Keratinocyte (primary cell): ENCODE measurements at regions not wholly inside any gene's neighbourhood (a gene's known extent, or its start where the extent isn't known, plus 50 kb on each side); places are given as distances from the start of the nearest gene placed in this dataset.

Experiments
- DNase-seq: peaks from one replicate; pipeline ENCODE4 v3.0.0-alpha.2; 2011; ENCODE audit warnings: low read depth, missing footprints, low spot score
- FAIRE-seq: peaks from 2 replicates; lab custom pipeline; 2011; peaks lifted over from hg19 to GRCh38; lab: Jason Lieb, UNC
- H2AFZ ChIP-seq: 2 replicates; pipeline ENCODE4 v1.6.0; 2012; ENCODE audit warnings: low read length, control low read depth, inconsistent platforms; ENCODE audit not compliant: control insufficient read depth
- H3K27ac ChIP-seq: 2 replicates; pipeline ENCODE4 v1.5.1; 2011; ENCODE audit warnings: low read length; ENCODE audit not compliant: control insufficient read depth, insufficient read depth
- H3K27me3 ChIP-seq: 3 replicates; pipeline ENCODE4 v1.6.0; 2011; ENCODE audit warnings: low read length; ENCODE audit not compliant: control insufficient read depth, insufficient read depth; ENCODE audit errors: extremely low read depth
- H3K36me3 ChIP-seq, 2 experiments: 2 replicates in 1 of 2; 3 replicates in 1 of 2; pipeline ENCODE4 v1.5.1; 2011; ENCODE audit warnings: low read length in 2 of 2, mild to moderate bottlenecking in 1 of 2; ENCODE audit not compliant: control insufficient read depth in 2 of 2, insufficient read depth in 2 of 2; ENCODE audit errors: extremely low read depth in 1 of 2
- H3K4me1 ChIP-seq: 3 replicates; pipeline ENCODE4 v1.5.1; 2011; ENCODE audit warnings: low read length; ENCODE audit not compliant: control insufficient read depth, insufficient read depth; ENCODE audit errors: extremely low read depth
- H3K4me2 ChIP-seq: 3 replicates; pipeline ENCODE4 v1.6.0; 2011; ENCODE audit warnings: low read depth, low read length; ENCODE audit not compliant: control insufficient read depth, insufficient read depth; ENCODE audit errors: extremely low read depth
- H3K4me3 ChIP-seq, 3 experiments: fragments of 200-600 bp in 1 of 3; sonication (generic) in 1 of 3; 2 replicates in 2 of 3; 3 replicates in 1 of 3; pipeline ENCODE4 v1.5.1; 2011 to 2016; ENCODE audit warnings: low read length in 3 of 3, mild to moderate bottlenecking in 3 of 3, control low read depth in 2 of 3, inconsistent platforms in 1 of 3, low read depth in 1 of 3, mixed read lengths in 1 of 3, mixed run types in 1 of 3, moderate library complexity in 1 of 3; ENCODE audit not compliant: control insufficient read depth in 2 of 3, insufficient read depth in 2 of 3; ENCODE audit errors: extremely low read depth in 1 of 3
- H3K79me2 ChIP-seq: 2 replicates; pipeline ENCODE4 v1.6.0; 2012; ENCODE audit warnings: low read length; ENCODE audit not compliant: control insufficient read depth, insufficient read depth
- H3K9ac ChIP-seq: 3 replicates; pipeline ENCODE4 v1.6.0; 2011; ENCODE audit warnings: low read length; ENCODE audit not compliant: control insufficient read depth, insufficient read depth; ENCODE audit errors: extremely low read depth
- H3K9me1 ChIP-seq: 3 replicates; pipeline ENCODE4 v1.6.0; 2011; ENCODE audit warnings: low read length; ENCODE audit not compliant: control insufficient read depth, insufficient read depth; ENCODE audit errors: extremely low read depth
- H3K9me3 ChIP-seq: 2 replicates; pipeline ENCODE4 v1.5.1; 2012; ENCODE audit warnings: low read depth, low read length; ENCODE audit not compliant: control insufficient read depth
- H4K20me1 ChIP-seq: 3 replicates; pipeline ENCODE4 v1.6.0; 2011; ENCODE audit warnings: low read length; ENCODE audit not compliant: control insufficient read depth, insufficient read depth; ENCODE audit errors: extremely low read depth
- CTCF ChIP-seq, 3 experiments: IDR thresholded peaks in 1 of 3; conservative IDR thresholded peaks in 1 of 3; optimal IDR thresholded peaks in 1 of 3; 2 replicates in 2 of 3; 3 replicates in 1 of 3; pipeline versions ENCODE3 to v1.5.1; 2011; ENCODE audit warnings: low read length in 3 of 3, mild to moderate bottlenecking in 3 of 3, moderate library complexity in 2 of 3, control low read depth in 1 of 3, inconsistent platforms in 1 of 3; ENCODE audit not compliant: insufficient read depth in 2 of 3; ENCODE audit errors: extremely low read depth in 1 of 3
- EZH2 ChIP-seq: IDR thresholded peaks from one replicate; pipeline ENCODE4 v1.6.1; 2012; ENCODE audit warnings: inconsistent platforms, mild to moderate bottlenecking, low read length, moderate library complexity
- dilution Hi-C: fragments of 300-500 bp; cut with MboI; formaldehyde crosslinking; loops from one replicate; pipeline ENCODE4 v1.7.0; 2020; ENCODE audit warnings: low sequenced_read_pairs; ENCODE audit not compliant: extremely low pct_ligation_motif_present

GRCh38 chr10:133027482-133027881 lies 60.2 kb upstream of the ADGRA1 start:
- H3K4me2 ChIP-seq, result no peak overlapping the region
- DNase-seq (no peak), FAIRE-seq (no peak)
- no peaks in the 10 kb centered on the region for H3K9me3 ChIP-seq
- TF ChIP-seq CTCF (optimal IDR thresholded peaks at IDR 0.05 in 1 of 3, IDR thresholded peaks at IDR 0.05 in 1 of 3, conservative IDR thresholded peaks at IDR 0.05 in 1 of 3; ENCODE audit: extremely low read depth in 1 of 3, insufficient read depth in 2 of 3, low read length in 3 of 3), result no peak
- no peak for TF ChIP-seq EZH2
- no peak overlapping the region for H3K4me3 ChIP-seq
- H3K79me2 ChIP-seq, result no peaks in the 10 kb centered on the region
- H4K20me1 ChIP-seq, result no peaks in the 10 kb centered on the region
- H3K27me3 ChIP-seq, result peaks cover 30% of the 10 kb centered on the region
- no peaks in the 10 kb centered on the region for H3K4me1 ChIP-seq
- no peak overlapping the region for H2AFZ ChIP-seq
- H3K27ac ChIP-seq, result no peak overlapping the region
- H3K36me3 ChIP-seq, result no peaks in the 10 kb centered on the region
- no peaks in the 10 kb centered on the region for H3K9me1 ChIP-seq
- no peak overlapping the region for H3K9ac ChIP-seq
- dilution Hi-C loops, result no loop called here

- no peaks in the 10 kb centered on the region for H3K4me1 ChIP-seq
- no peak for TF ChIP-seq EZH2
- no peak for TF ChIP-seq CTCF (optimal IDR thresholded peaks at IDR 0.05 in 1 of 3, IDR thresholded peaks at IDR 0.05 in 1 of 3, conservative IDR thresholded peaks at IDR 0.05 in 1 of 3; ENCODE audit: extremely low read depth in 1 of 3, insufficient read depth in 2 of 3, low read length in 3 of 3)
- H4K20me1 ChIP-seq, result no peaks in the 10 kb centered on the region
- H3K4me2 ChIP-seq, result no peak overlapping the region
- no peaks in the 10 kb centered on the region for H3K9me3 ChIP-seq
- no peaks in the 10 kb centered on the region for H3K79me2 ChIP-seq
- no peak for FAIRE-seq
- peaks cover 30% of the 10 kb centered on the region for H3K27me3 ChIP-seq
- H3K9ac ChIP-seq, result no peak overlapping the region
- dilution Hi-C loops, result no loop called here
- H3K9me1 ChIP-seq, result no peaks in the 10 kb centered on the region
- H2AFZ ChIP-seq, result no peak overlapping the region
- no peak overlapping the region for H3K4me3 ChIP-seq
- no peak overlapping the region for H3K27ac ChIP-seq
- H3K36me3 ChIP-seq, result no peaks in the 10 kb centered on the region
- no peak for DNase-seq
Observed at GRCh38 chr10:133026726-133027395, 60.9 kb upstream of the ADGRA1 start.
